OCI-LY1 (cell line): ENCODE measurements at regions not wholly inside any gene's neighbourhood (a gene's known extent, or its start where the extent isn't known, plus 50 kb on each side); places are given as distances from the start of the nearest gene placed in this dataset.

Source experiments
- EZH2 ChIP-seq: fragments of 200-600 bp; sonication (generic), shearing (Covaris generic); IDR thresholded peaks from 2 replicates; pipeline ENCODE4 v1.8.0; 2017; ENCODE audit warnings: borderline replicate concordance, mixed run types, mild to moderate bottlenecking, antibody characterized with exemption, low read length, moderate library complexity, mixed read lengths
- TF ChIP-seq, protein P1 (sequence below): fragments of 200-600 bp; sonication (generic), shearing (Covaris generic); IDR thresholded peaks from 2 replicates; pipeline ENCODE4 v1.5.1; 2017; ENCODE audit warnings: mild to moderate bottlenecking, antibody characterized with exemption, low read length, moderate library complexity, mixed read lengths

DNA sequence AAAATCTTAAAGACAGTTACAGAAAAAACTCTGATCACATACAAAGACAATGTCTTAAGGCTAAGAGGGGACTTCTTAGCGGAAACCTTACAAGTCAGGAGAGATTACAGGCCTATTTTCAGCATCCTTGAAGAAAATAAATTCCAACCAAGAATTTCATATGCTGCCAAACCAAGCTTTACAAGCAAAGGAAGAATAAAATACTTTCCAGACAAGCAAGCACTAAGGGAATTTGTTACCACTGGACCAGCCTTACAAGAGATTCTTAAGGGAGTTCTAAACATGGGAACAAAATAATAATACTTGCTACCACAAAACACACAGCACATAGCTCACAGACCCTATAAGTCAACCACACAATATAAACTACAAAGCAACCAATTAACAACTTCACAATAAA, 255.8 kb upstream of the ZFP42 start:
- TF ChIP-seq, protein P1, sequence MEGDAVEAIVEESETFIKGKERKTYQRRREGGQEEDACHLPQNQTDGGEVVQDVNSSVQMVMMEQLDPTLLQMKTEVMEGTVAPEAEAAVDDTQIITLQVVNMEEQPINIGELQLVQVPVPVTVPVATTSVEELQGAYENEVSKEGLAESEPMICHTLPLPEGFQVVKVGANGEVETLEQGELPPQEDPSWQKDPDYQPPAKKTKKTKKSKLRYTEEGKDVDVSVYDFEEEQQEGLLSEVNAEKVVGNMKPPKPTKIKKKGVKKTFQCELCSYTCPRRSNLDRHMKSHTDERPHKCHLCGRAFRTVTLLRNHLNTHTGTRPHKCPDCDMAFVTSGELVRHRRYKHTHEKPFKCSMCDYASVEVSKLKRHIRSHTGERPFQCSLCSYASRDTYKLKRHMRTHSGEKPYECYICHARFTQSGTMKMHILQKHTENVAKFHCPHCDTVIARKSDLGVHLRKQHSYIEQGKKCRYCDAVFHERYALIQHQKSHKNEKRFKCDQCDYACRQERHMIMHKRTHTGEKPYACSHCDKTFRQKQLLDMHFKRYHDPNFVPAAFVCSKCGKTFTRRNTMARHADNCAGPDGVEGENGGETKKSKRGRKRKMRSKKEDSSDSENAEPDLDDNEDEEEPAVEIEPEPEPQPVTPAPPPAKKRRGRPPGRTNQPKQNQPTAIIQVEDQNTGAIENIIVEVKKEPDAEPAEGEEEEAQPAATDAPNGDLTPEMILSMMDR = no peak
- TF ChIP-seq EZH2 = no peak
